Endothelial cell of umbilical vein (primary cell): ENCODE measurements at regions not wholly inside any gene's neighbourhood (a gene's known extent, or its start where the extent isn't known, plus 50 kb on each side); places are given as distances from the start of the nearest gene placed in this dataset.
"Not testable (repeated sequence)": the region's sequence is repeated elsewhere in the genome, so short reads cannot be mapped to it uniquely, and the experiment has no call there.

Experiments used
- CTCF ChIP-seq, 2 donors: IDR thresholded peaks; 1 replicate in 1 of 2; 2 replicates in 1 of 2; pipeline ENCODE4 v1.5.1; 2011; ENCODE audit warnings: low read length in 2 of 2, mild to moderate bottlenecking in 2 of 2, moderate library complexity in 2 of 2, control low read depth in 1 of 2, inconsistent platforms in 1 of 2, low read depth in 1 of 2; ENCODE audit not compliant: insufficient read depth in 1 of 2; ENCODE audit errors: extremely low read depth in 1 of 2
- EZH2 ChIP-seq: IDR thresholded peaks from 2 replicates; pipeline ENCODE4 v1.6.1; 2012; ENCODE audit warnings: borderline replicate concordance, low read depth, mild to moderate bottlenecking, moderate library complexity, low read length, inconsistent platforms; ENCODE audit not compliant: severe bottlenecking
- FOS ChIP-seq: IDR thresholded peaks from 2 replicates; pipeline ENCODE4 v1.6.1; 2011; ENCODE audit warnings: mild to moderate bottlenecking, low read length, moderate library complexity, borderline replicate concordance; ENCODE audit not compliant: insufficient read depth
- GATA2 ChIP-seq: IDR thresholded peaks from 2 replicates; pipeline ENCODE4 v1.7.0; 2011; ENCODE audit warnings: low read depth, mild to moderate bottlenecking, moderate library complexity, mixed read lengths, low read length; ENCODE audit not compliant: insufficient read length, insufficient read depth
- JUN ChIP-seq: IDR thresholded peaks from 2 replicates; pipeline ENCODE4 v1.6.1; 2011; ENCODE audit warnings: borderline replicate concordance, low read depth; ENCODE audit not compliant: insufficient read length, insufficient read depth
- MAX ChIP-seq: IDR thresholded peaks from 2 replicates; pipeline ENCODE4 v1.6.1; 2011; ENCODE audit not compliant: insufficient read depth, insufficient read length
- MYC ChIP-seq: IDR thresholded peaks from one replicate; pipeline ENCODE4 v1.6.1; 2011; ENCODE audit warnings: mild to moderate bottlenecking, low read depth, low read length
- POLR2A ChIP-seq: IDR thresholded peaks from 2 replicates; pipeline ENCODE4 v1.6.1; 2012; ENCODE audit warnings: low read depth, mild to moderate bottlenecking, control low read depth, low read length
- POLR2AphosphoS5 ChIP-seq: IDR thresholded peaks from 2 replicates; pipeline ENCODE4 v1.6.1; 2012; ENCODE audit warnings: low read depth, mild to moderate bottlenecking, control low read depth, low read length, moderate library complexity; ENCODE audit not compliant: insufficient read depth

- not testable (repeated sequence) for TF ChIP-seq CTCF (IDR thresholded peaks at IDR 0.05; ENCODE audit: extremely low read depth in 1 of 2, insufficient read depth in 1 of 2, low read depth in 1 of 2, low read length in 2 of 2); POLR2A; MAX; EZH2; JUN; POLR2AphosphoS5; MYC; FOS; GATA2
Observed at GRCh38 chr18:22283855-22284254, 114.5 kb downstream of the GATA6 start.
